HL-60 (cell line): ENCODE measurements at regions not wholly inside any gene's neighbourhood (a gene's known extent, or its start where the extent isn't known, plus 50 kb on each side); places are given as distances from the start of the nearest gene placed in this dataset.
"Not testable (repeated sequence)": the region's sequence is repeated elsewhere in the genome, so short reads cannot be mapped to it uniquely, and the experiment has no call there.

Source experiments
- DNase-seq, 2 experiments: peaks; one replicate each; pipeline ENCODE4 v3.0.0-alpha.2; 2010 to 2020; ENCODE audit warnings: low read depth in 1 of 2, low spot score in 1 of 2
- H3K27ac ChIP-seq: fragments of 250-450 bp; sonication (Bioruptor Pico); replicated peaks from 2 replicates; pipeline ENCODE4 v1.5.1; 2020; ENCODE audit warnings: mild to moderate bottlenecking, moderate library complexity
- H3K27me3 ChIP-seq: fragments of 250-450 bp; sonication (Bioruptor Pico); 2 replicates; pipeline ENCODE4 v1.5.1; 2021; ENCODE audit warnings: mild to moderate bottlenecking, moderate library complexity; ENCODE audit not compliant: insufficient read depth, poor library complexity, severe bottlenecking
- H3K4me3 ChIP-seq: replicated peaks from 2 replicates; pipeline ENCODE4 v1.5.1; 2011; ENCODE audit warnings: mild to moderate bottlenecking, control low read depth, low read length; ENCODE audit not compliant: insufficient read depth
- CTCF ChIP-seq: IDR thresholded peaks from one replicate; pipeline ENCODE4 v1.5.1; 2011; ENCODE audit warnings: low read length, control low read depth, inconsistent platforms; ENCODE audit not compliant: insufficient read depth
- GABPA ChIP-seq: IDR thresholded peaks from 2 replicates; pipeline ENCODE4 v1.6.1; 2012; ENCODE audit warnings: low read depth
- POLR2AphosphoS5 ChIP-seq: IDR thresholded peaks from 2 replicates; pipeline ENCODE4 v1.6.1; 2012; ENCODE audit warnings: low read depth
- SPI1 ChIP-seq: IDR thresholded peaks from 2 replicates; pipeline ENCODE4 v1.6.1; 2012; ENCODE audit warnings: low read depth, mild to moderate bottlenecking, borderline replicate concordance
- TF ChIP-seq, protein P1 (sequence below): IDR thresholded peaks from 2 replicates; pipeline ENCODE4 v1.6.1; 2012; ENCODE audit warnings: low read depth; ENCODE audit not compliant: insufficient replicate concordance

DNA sequence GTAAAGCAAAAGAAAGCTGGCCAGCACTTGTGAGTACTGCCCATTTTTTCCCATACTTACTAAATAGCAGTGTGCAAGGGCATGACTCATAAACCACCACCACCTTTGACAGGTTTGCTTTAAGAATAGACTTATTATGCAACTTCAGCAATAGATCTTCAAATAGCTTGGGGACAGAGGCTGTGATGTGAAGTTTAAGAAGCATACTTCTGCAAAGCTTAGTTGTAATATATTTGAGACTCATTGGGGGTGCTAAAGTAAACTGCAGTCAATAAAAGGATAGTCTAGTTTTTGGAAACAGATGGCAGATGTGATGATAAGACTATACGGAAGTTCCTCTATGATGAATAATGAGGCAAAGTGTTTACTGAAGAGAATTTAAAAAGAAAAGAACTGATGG is 210.0 kb downstream of the PLA2G4A start:
- H3K4me3 ChIP-seq = no peak overlapping the region

DNA sequence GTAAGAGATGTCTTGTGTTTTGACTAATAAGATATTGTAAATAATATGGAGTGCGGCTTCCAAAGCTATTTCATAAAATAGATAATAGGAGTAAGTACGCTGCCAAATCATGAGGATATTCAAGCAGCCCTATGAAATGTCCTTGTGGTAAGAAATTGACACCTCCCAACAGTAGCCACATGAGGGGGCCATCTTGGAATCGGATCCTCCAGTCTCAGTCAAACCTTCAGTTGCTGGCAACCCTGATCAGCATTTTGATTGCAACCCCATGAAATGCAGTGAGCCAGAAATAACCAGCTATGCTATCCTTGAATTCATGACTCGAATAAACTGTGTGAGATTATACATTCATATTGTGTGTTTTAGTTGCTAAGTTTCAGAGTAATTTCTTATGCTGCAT is 212.4 kb downstream of the PLA2G4A start:
- Histone ChIP-seq H3K27me3 (no peaks in the 10 kb centered on the region), H3K4me3 (no peak overlapping the region), H3K27ac (no peak overlapping the region)
- TF ChIP-seq POLR2AphosphoS5 = no peak
- no peak for TF ChIP-seq CTCF
- no peak for TF ChIP-seq SPI1
- TF ChIP-seq GABPA = no peak
- TF ChIP-seq, protein P1, sequence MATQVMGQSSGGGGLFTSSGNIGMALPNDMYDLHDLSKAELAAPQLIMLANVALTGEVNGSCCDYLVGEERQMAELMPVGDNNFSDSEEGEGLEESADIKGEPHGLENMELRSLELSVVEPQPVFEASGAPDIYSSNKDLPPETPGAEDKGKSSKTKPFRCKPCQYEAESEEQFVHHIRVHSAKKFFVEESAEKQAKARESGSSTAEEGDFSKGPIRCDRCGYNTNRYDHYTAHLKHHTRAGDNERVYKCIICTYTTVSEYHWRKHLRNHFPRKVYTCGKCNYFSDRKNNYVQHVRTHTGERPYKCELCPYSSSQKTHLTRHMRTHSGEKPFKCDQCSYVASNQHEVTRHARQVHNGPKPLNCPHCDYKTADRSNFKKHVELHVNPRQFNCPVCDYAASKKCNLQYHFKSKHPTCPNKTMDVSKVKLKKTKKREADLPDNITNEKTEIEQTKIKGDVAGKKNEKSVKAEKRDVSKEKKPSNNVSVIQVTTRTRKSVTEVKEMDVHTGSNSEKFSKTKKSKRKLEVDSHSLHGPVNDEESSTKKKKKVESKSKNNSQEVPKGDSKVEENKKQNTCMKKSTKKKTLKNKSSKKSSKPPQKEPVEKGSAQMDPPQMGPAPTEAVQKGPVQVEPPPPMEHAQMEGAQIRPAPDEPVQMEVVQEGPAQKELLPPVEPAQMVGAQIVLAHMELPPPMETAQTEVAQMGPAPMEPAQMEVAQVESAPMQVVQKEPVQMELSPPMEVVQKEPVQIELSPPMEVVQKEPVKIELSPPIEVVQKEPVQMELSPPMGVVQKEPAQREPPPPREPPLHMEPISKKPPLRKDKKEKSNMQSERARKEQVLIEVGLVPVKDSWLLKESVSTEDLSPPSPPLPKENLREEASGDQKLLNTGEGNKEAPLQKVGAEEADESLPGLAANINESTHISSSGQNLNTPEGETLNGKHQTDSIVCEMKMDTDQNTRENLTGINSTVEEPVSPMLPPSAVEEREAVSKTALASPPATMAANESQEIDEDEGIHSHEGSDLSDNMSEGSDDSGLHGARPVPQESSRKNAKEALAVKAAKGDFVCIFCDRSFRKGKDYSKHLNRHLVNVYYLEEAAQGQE = no peak
- DNase-seq = no peak

More for the DNA sequence above, 210.0 kb downstream of the PLA2G4A start:
- Histone ChIP-seq H3K27ac (no peak overlapping the region), H3K27me3 (no peaks in the 10 kb centered on the region)
- peak; percentile 34 to 52 for DNase-seq
- TF ChIP-seq SPI1 = no peak
- TF ChIP-seq GABPA = no peak
- TF ChIP-seq CTCF = no peak

DNA sequence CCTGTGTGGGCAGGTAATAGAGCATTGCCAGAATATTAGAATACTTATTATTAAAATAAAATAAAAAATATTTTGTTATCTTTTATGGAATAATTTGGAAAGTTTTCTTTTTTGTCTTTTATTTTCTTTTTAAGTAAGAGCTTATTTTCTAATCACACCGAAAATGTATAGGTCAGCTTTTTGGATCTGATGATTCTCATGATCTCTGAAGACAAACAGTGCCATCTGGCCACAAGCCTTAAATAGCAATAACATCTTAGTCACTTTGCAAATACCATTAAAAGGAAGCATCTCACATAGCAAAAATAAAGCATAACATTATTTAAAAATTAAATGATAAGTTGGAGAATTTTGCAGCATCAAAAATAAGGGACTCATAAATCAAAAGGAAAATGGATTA is 213.8 kb downstream of the PLA2G4A start:
- H3K27ac ChIP-seq = no peak overlapping the region
- no peak overlapping the region for H3K4me3 ChIP-seq
- no peaks in the 10 kb centered on the region for H3K27me3 ChIP-seq
- no peak for DNase-seq
- TF ChIP-seq SPI1 (no peak), CTCF (no peak), POLR2AphosphoS5 (no peak), GABPA (no peak)
- TF ChIP-seq, protein P1 = no peak

DNA sequence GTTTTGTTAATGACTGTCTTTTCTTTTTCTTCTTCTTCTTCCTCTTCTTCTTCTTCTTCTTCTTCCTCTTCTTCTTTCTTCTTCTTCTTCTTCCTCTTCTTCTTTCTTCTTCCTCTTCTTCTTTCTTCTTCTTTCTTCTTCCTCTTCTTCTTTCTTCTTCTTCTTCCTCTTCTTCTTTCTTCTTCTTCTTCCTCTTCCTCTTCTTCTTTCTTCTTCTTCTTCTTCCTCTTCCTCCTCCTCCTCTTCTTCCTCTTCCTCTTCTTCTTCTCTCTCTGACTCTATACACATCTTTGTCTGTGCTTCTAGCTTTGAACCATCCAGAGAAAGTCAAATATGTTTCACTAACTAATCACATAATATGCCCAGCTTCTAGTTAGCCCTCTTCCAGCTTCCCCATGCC is 214.7 kb downstream of the PLA2G4A start:
- H3K27me3 ChIP-seq, DNase-seq, H3K27ac ChIP-seq, H3K4me3 ChIP-seq: not testable (repeated sequence)
- peak; percentile 33; the same call in 1 of the 2 replicates for TF ChIP-seq SPI1
